ENCODE measurements at regions not wholly inside any gene's neighbourhood (a gene's known extent, or its start where the extent isn't known, plus 50 kb on each side); places are given as distances from the start of the nearest gene placed in this dataset.

DNA sequence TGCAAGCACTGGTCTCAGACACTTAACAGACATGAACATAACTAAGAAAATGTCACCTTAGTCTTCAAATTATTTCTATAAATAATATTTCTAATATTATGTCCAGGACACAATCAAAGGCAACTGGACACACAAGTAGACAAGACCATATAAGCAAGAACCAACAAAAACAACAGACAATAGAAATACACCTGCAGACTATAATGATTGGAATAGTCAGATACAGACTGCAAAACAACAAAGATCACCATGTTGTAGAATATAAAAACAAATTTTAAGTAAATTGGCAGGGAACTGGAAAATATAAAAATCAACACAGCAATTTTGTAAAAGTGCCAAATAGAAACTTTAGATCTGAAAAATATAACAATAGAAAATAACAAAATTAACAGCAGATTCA, 220.7 kb downstream of the CLCN4 start:
- Histone ChIP-seq H3K27ac (ENCODE audit: low read depth, low read length, poor library complexity, severe bottlenecking) (no peak overlapping the region), H4K20me1 (ENCODE audit: insufficient read depth, low read length) (no peaks in the 10 kb centered on the region), H3K27me3 (ENCODE audit: insufficient read depth, low read length) (no peaks in the 10 kb centered on the region), H3K36me3 (ENCODE audit: insufficient read depth, low read length) (no peaks in the 10 kb centered on the region), H3K4me2 (ENCODE audit: low read length) (no peak overlapping the region), H3K79me2 (ENCODE audit: insufficient read depth, low read length) (no peaks in the 10 kb centered on the region), H3K9me3 (ENCODE audit: low read length) (no peaks in the 10 kb centered on the region), H2AFZ (ENCODE audit: low read length) (no peak overlapping the region), H3K9me2 (ENCODE audit: low read depth, low read length) (no peaks in the 10 kb centered on the region), H3K4me3 (ENCODE audit: low read depth, low read length, poor library complexity, severe bottlenecking) (no peak overlapping the region), H3F3A (ENCODE audit: insufficient read depth, low read length) (no peaks in the 10 kb centered on the region), H3K9ac (ENCODE audit: low read length) (no peak overlapping the region), H3K4me1 (ENCODE audit: insufficient read depth, low read length, severe bottlenecking) (no peaks in the 10 kb centered on the region)
- TF ChIP-seq, protein P1, sequence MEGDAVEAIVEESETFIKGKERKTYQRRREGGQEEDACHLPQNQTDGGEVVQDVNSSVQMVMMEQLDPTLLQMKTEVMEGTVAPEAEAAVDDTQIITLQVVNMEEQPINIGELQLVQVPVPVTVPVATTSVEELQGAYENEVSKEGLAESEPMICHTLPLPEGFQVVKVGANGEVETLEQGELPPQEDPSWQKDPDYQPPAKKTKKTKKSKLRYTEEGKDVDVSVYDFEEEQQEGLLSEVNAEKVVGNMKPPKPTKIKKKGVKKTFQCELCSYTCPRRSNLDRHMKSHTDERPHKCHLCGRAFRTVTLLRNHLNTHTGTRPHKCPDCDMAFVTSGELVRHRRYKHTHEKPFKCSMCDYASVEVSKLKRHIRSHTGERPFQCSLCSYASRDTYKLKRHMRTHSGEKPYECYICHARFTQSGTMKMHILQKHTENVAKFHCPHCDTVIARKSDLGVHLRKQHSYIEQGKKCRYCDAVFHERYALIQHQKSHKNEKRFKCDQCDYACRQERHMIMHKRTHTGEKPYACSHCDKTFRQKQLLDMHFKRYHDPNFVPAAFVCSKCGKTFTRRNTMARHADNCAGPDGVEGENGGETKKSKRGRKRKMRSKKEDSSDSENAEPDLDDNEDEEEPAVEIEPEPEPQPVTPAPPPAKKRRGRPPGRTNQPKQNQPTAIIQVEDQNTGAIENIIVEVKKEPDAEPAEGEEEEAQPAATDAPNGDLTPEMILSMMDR (IDR thresholded peaks at IDR 0.05; ENCODE audit: low read length): no peak
- no peak for TF ChIP-seq EZH2 (IDR thresholded peaks at IDR 0.05; ENCODE audit: borderline replicate concordance, low read length)

- H3K27ac ChIP-seq (ENCODE audit: low read depth, low read length, poor library complexity, severe bottlenecking): no peak overlapping the region
- H3K4me2 ChIP-seq (ENCODE audit: low read length): no peak overlapping the region
- no peaks in the 10 kb centered on the region for H3K4me1 ChIP-seq (ENCODE audit: insufficient read depth, low read length, severe bottlenecking)
Observed at GRCh38 chrX:10379878-10380277, 223.1 kb downstream of the CLCN4 start.

DNA sequence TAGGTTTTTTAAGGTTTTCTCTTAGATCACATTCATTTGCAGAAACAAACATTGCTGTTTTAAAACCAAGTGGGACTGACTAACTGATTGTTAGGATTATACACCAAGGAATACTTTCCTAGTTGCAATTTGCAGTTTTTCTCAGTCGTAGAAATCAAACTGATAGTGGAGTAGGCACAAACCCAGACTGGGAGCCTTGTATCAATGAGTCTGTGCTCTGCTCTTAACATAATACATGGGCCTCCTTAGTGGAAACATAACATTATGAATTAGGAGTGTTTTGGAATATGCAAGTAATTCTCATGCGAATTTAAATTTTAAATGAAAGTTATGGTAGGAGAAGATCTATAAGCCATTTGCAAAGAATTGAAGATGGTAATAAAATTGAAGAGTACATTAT, 223.5 kb downstream of the CLCN4 start:
- H4K20me1 ChIP-seq (ENCODE audit: insufficient read depth, low read length): no peaks in the 10 kb centered on the region
- no peak overlapping the region for H3K4me3 ChIP-seq (ENCODE audit: low read depth, low read length, poor library complexity, severe bottlenecking)
- H3K27ac ChIP-seq (ENCODE audit: low read depth, low read length, poor library complexity, severe bottlenecking): no peak overlapping the region
- no peaks in the 10 kb centered on the region for H3F3A ChIP-seq (ENCODE audit: insufficient read depth, low read length)
- no peak for TF ChIP-seq EZH2 (IDR thresholded peaks at IDR 0.05; ENCODE audit: borderline replicate concordance, low read length)
- TF ChIP-seq, protein P1 (IDR thresholded peaks at IDR 0.05; ENCODE audit: low read length): no peak
- H3K4me1 ChIP-seq (ENCODE audit: insufficient read depth, low read length, severe bottlenecking): no peaks in the 10 kb centered on the region
- no peaks in the 10 kb centered on the region for H3K27me3 ChIP-seq (ENCODE audit: insufficient read depth, low read length)
- no peak overlapping the region for H3K4me2 ChIP-seq (ENCODE audit: low read length)
- no peak overlapping the region for H2AFZ ChIP-seq (ENCODE audit: low read length)
- no peaks in the 10 kb centered on the region for H3K9me2 ChIP-seq (ENCODE audit: low read depth, low read length)
- no peaks in the 10 kb centered on the region for H3K9me3 ChIP-seq (ENCODE audit: low read length)
- H3K9ac ChIP-seq (ENCODE audit: low read length): no peak overlapping the region
- no peaks in the 10 kb centered on the region for H3K36me3 ChIP-seq (ENCODE audit: insufficient read depth, low read length)
- H3K79me2 ChIP-seq (ENCODE audit: insufficient read depth, low read length): no peaks in the 10 kb centered on the region

More at GRCh38 chrX:10379878-10380277, 223.1 kb downstream of the CLCN4 start:
- no peaks in the 10 kb centered on the region for H3K79me2 ChIP-seq (ENCODE audit: insufficient read depth, low read length)
- H3K27me3 ChIP-seq (ENCODE audit: insufficient read depth, low read length): no peaks in the 10 kb centered on the region
- no peaks in the 10 kb centered on the region for H3K36me3 ChIP-seq (ENCODE audit: insufficient read depth, low read length)
- no peak overlapping the region for H3K9ac ChIP-seq (ENCODE audit: low read length)
- no peak overlapping the region for H3K4me3 ChIP-seq (ENCODE audit: low read depth, low read length, poor library complexity, severe bottlenecking)
- no peaks in the 10 kb centered on the region for H3F3A ChIP-seq (ENCODE audit: insufficient read depth, low read length)
- no peak for TF ChIP-seq EZH2 (IDR thresholded peaks at IDR 0.05; ENCODE audit: borderline replicate concordance, low read length)
- TF ChIP-seq, protein P1 (IDR thresholded peaks at IDR 0.05; ENCODE audit: low read length): no peak
- no peaks in the 10 kb centered on the region for H3K9me3 ChIP-seq (ENCODE audit: low read length)
- no peaks in the 10 kb centered on the region for H3K9me2 ChIP-seq (ENCODE audit: low read depth, low read length)
- H2AFZ ChIP-seq (ENCODE audit: low read length): no peak overlapping the region
- no peaks in the 10 kb centered on the region for H4K20me1 ChIP-seq (ENCODE audit: insufficient read depth, low read length)
